ENCODE measurements at regions not wholly inside any gene's neighbourhood (a gene's known extent, or its start where the extent isn't known, plus 50 kb on each side); places are given as distances from the start of the nearest gene placed in this dataset.

- TF ChIP-seq CTCF (IDR thresholded peaks at IDR 0.05; ENCODE audit: insufficient read depth, low read length) (no peak), REST (IDR thresholded peaks at IDR 0.05; ENCODE audit: insufficient replicate concordance, low read depth) (no peak), GABPA (IDR thresholded peaks at IDR 0.05; ENCODE audit: low read depth) (no peak), POLR2AphosphoS5 (IDR thresholded peaks at IDR 0.05; ENCODE audit: low read depth) (no peak), SPI1 (IDR thresholded peaks at IDR 0.05; ENCODE audit: borderline replicate concordance, low read depth) (no peak)
These were observed 362.8 kb upstream of the HS6ST1 start for GRCh38 chr2:128681507-128681906.

Data from HL-60 (cell line).